Loucy (cell line): ENCODE measurements at regions not wholly inside any gene's neighbourhood (a gene's known extent, or its start where the extent isn't known, plus 50 kb on each side); places are given as distances from the start of the nearest gene placed in this dataset.

Experiments
- H2AFZ ChIP-seq: fragments of 200-600 bp; sonication (generic); 2 replicates; pipeline ENCODE4 v1.6.0; 2016; ENCODE audit warnings: antibody characterized with exemption, mild to moderate bottlenecking, low read length, moderate library complexity
- H3F3A ChIP-seq: fragments of 200-600 bp; 2 replicates; pipeline ENCODE4 v1.6.0; 2016; ENCODE audit warnings: antibody characterized with exemption, low read depth, mild to moderate bottlenecking
- H3K27me3 ChIP-seq: fragments of 200-600 bp; sonication (generic); 2 replicates; pipeline ENCODE4 v1.6.1; 2014; ENCODE audit warnings: low read length, mild to moderate bottlenecking; ENCODE audit not compliant: insufficient read depth, poor library complexity, severe bottlenecking
- H3K36me3 ChIP-seq: fragments of 200-600 bp; sonication (generic); 2 replicates; pipeline ENCODE4 v1.6.1; 2016; ENCODE audit warnings: low read length; ENCODE audit not compliant: insufficient read depth
- H3K4me1 ChIP-seq: fragments of 200-600 bp; sonication (generic); 2 replicates; pipeline ENCODE4 v1.5.1; 2014; ENCODE audit warnings: low read length, mild to moderate bottlenecking; ENCODE audit not compliant: insufficient read depth, poor library complexity, severe bottlenecking
- H3K4me2 ChIP-seq: fragments of 200-600 bp; sonication (generic); 2 replicates; pipeline ENCODE4 v1.6.0; 2014; ENCODE audit warnings: antibody characterized with exemption, low read length, low read depth, mild to moderate bottlenecking; ENCODE audit not compliant: poor library complexity, severe bottlenecking
- H3K4me3 ChIP-seq: fragments of 200-600 bp; sonication (generic); 2 replicates; pipeline ENCODE4 v1.5.1; 2014; ENCODE audit warnings: low read length, mild to moderate bottlenecking, mixed read lengths; ENCODE audit not compliant: poor library complexity, severe bottlenecking
- H3K79me2 ChIP-seq: fragments of 200-600 bp; sonication (generic); 2 replicates; pipeline ENCODE4 v1.6.1; 2014; ENCODE audit warnings: low read length; ENCODE audit not compliant: insufficient read depth
- H3K9ac ChIP-seq: fragments of 200-600 bp; sonication (generic); 2 replicates; pipeline ENCODE4 v1.6.0; 2014; ENCODE audit warnings: mild to moderate bottlenecking, low read depth, low read length, moderate library complexity; ENCODE audit not compliant: poor library complexity, severe bottlenecking
- H3K9me2 ChIP-seq: fragments of 200-600 bp; sonication (generic); replicated peaks from 2 replicates; pipeline ENCODE4 v1.6.1; 2016; ENCODE audit warnings: low read depth, low read length, mixed read lengths
- H3K9me3 ChIP-seq: fragments of 200-600 bp; sonication (generic); 2 replicates; pipeline ENCODE4 v1.6.1; 2014; ENCODE audit warnings: mild to moderate bottlenecking, antibody characterized with exemption, low read length, low read depth; ENCODE audit not compliant: insufficient read depth
- H4K20me1 ChIP-seq: fragments of 200-600 bp; sonication (generic); 2 replicates; pipeline ENCODE4 v1.6.0; 2014; ENCODE audit warnings: antibody characterized with exemption, low read length, mild to moderate bottlenecking; ENCODE audit not compliant: insufficient read depth, poor library complexity, severe bottlenecking
- CTCF ChIP-seq: fragments of 200-600 bp; sonication (generic); conservative IDR thresholded peaks from 2 replicates; pipeline ENCODE4 v1.5.1; 2014; ENCODE audit warnings: mild to moderate bottlenecking, antibody characterized with exemption, low read length
- EZH2phosphoT487 ChIP-seq: fragments of 200-600 bp; IDR thresholded peaks from 2 replicates; pipeline ENCODE4 v1.6.1; 2018; ENCODE audit warnings: antibody characterized with exemption, mild to moderate bottlenecking, moderate library complexity, borderline replicate concordance

GRCh38 chr18:27544206-27544605 is 359.1 kb upstream of the CHST9 start:
- Histone ChIP-seq H3K79me2 (no peaks in the 10 kb centered on the region), H3K9me3 (no peaks in the 10 kb centered on the region), H3K4me3 (no peak overlapping the region), H2AFZ (no peak overlapping the region), H3K4me1 (no peaks in the 10 kb centered on the region), H3K27me3 (no peaks in the 10 kb centered on the region), H4K20me1 (no peaks in the 10 kb centered on the region), H3K4me2 (no peak overlapping the region), H3K9me2 (no peaks in the 10 kb centered on the region), H3K9ac (no peak overlapping the region), H3K36me3 (no peaks in the 10 kb centered on the region), H3F3A (no peaks in the 10 kb centered on the region)
- TF ChIP-seq CTCF, result no peak
- TF ChIP-seq EZH2phosphoT487, result no peak

DNA sequence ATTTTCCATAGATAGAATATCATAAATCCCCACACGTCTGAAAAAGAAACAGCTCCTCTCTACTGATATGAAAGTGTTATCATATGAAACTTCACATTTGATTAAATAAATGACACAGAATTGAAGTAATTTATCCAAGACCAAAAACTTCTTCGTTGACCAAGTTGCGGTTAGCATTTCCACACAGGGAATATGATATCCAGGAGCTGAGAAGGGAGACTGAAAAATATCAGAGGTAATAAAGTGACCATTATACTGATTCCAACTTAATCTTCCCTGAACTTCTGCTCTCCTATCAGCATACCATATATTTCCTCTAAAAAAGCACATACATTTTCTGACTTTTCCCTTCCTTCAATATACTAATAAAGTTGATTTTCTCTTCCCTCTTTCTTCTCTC is 356.2 kb upstream of the CHST9 start:
- Histone ChIP-seq H3K27me3 (no peaks in the 10 kb centered on the region), H3K4me2 (no peak overlapping the region), H3K4me3 (no peak overlapping the region), H3K9me3 (no peaks in the 10 kb centered on the region), H4K20me1 (no peaks in the 10 kb centered on the region), H3K9me2 (no peaks in the 10 kb centered on the region), H3K9ac (no peak overlapping the region), H3K36me3 (no peaks in the 10 kb centered on the region), H3K4me1 (no peaks in the 10 kb centered on the region), H3K79me2 (no peaks in the 10 kb centered on the region), H2AFZ (no peak overlapping the region), H3F3A (no peaks in the 10 kb centered on the region)
- no peak for TF ChIP-seq EZH2phosphoT487
- no peak for TF ChIP-seq CTCF

DNA sequence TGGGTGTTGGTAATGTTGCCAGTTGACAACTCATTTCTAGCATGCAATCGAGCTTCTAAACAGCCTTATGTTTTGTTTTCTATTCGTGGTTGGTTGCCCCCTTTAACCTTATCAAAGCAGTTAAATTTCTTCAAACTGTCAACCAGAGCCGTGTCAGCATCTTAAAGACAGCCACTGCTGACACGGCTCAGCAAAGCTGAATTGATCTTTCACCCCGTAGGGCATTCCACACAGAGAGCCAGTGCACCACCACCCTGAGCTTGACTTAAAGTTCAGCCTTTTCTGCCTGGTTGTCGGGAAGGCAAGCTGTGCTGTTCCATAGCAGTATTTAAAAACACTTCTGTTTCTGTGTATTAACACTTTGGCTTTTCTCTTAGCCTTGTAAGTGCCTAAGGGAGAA is 355.0 kb upstream of the CHST9 start:
- no peaks in the 10 kb centered on the region for H3K9me2 ChIP-seq
- H3K4me2 ChIP-seq, result no peak overlapping the region
- H4K20me1 ChIP-seq, result no peaks in the 10 kb centered on the region
- no peak overlapping the region for H3K4me3 ChIP-seq
- no peaks in the 10 kb centered on the region for H3F3A ChIP-seq
- no peaks in the 10 kb centered on the region for H3K79me2 ChIP-seq
- no peak overlapping the region for H3K9ac ChIP-seq
- TF ChIP-seq EZH2phosphoT487 (no peak), CTCF (no peak)
- H3K36me3 ChIP-seq, result no peaks in the 10 kb centered on the region
- no peaks in the 10 kb centered on the region for H3K27me3 ChIP-seq
- H3K9me3 ChIP-seq, result no peaks in the 10 kb centered on the region
- H2AFZ ChIP-seq, result no peak overlapping the region
- no peaks in the 10 kb centered on the region for H3K4me1 ChIP-seq
